Neural progenitor cell (in vitro differentiated cells): ENCODE measurements at regions not wholly inside any gene's neighbourhood (a gene's known extent, or its start where the extent isn't known, plus 50 kb on each side); places are given as distances from the start of the nearest gene placed in this dataset.

Experiments used
- DNase-seq: peaks from one replicate; pipeline ENCODE4 v3.0.0-alpha.2; 2016; ENCODE audit warnings: low spot score
- H2AFZ ChIP-seq: fragments of 200-600 bp; sonication (generic); replicated peaks from 2 replicates; pipeline ENCODE4 v1.6.1; 2016; ENCODE audit warnings: antibody characterized with exemption
- H3F3A ChIP-seq: fragments of 200-600 bp; sonication (generic); 2 replicates; pipeline ENCODE4 v1.6.1; 2016; ENCODE audit warnings: antibody characterized with exemption, low read depth
- H3K27ac ChIP-seq: fragments of 200-600 bp; sonication (generic); 2 replicates; pipeline ENCODE4 v1.5.1; 2016; ENCODE audit warnings: mild to moderate bottlenecking
- H3K27me3 ChIP-seq: fragments of 200-600 bp; sonication (generic); 2 replicates; pipeline ENCODE4 v1.6.1; 2016; ENCODE audit warnings: mild to moderate bottlenecking, moderate library complexity
- H3K36me3 ChIP-seq: fragments of 200-600 bp; sonication (generic); 2 replicates; pipeline ENCODE4 v1.5.1; 2016
- H3K4me1 ChIP-seq: fragments of 200-600 bp; sonication (generic); 2 replicates; pipeline ENCODE4 v1.6.1; 2016; ENCODE audit warnings: mixed run types
- H3K4me2 ChIP-seq: fragments of 200-600 bp; sonication (generic); 2 replicates; pipeline ENCODE4 v1.6.1; 2016
- H3K4me3 ChIP-seq: fragments of 200-600 bp; sonication (generic); 2 replicates; pipeline ENCODE4 v1.5.1; 2016
- H3K79me2 ChIP-seq: fragments of 200-600 bp; sonication (generic); 2 replicates; pipeline ENCODE4 v1.6.1; 2016; ENCODE audit warnings: low read depth
- H3K9ac ChIP-seq: fragments of 200-600 bp; sonication (generic); 2 replicates; pipeline ENCODE4 v1.6.1; 2016
- H3K9me3 ChIP-seq: fragments of 200-600 bp; sonication (generic); 2 replicates; pipeline ENCODE4 v1.5.1; 2016; ENCODE audit warnings: low read depth
- H4K20me1 ChIP-seq: fragments of 200-600 bp; sonication (generic); 2 replicates; pipeline ENCODE4 v1.6.1; 2016; ENCODE audit warnings: low read depth
- H3K27ac Mint-ChIP-seq: 3 replicates; pipeline ENCODE4 v1.8.0; 2021; ENCODE audit warnings: mixed read lengths
- H3K27me3 Mint-ChIP-seq: 2 replicates; pipeline ENCODE4 v1.8.0; 2022; ENCODE audit warnings: low read depth, mild to moderate bottlenecking, inconsistent platforms, moderate library complexity, mixed read lengths; ENCODE audit not compliant: insufficient read depth
- H3K36me3 Mint-ChIP-seq: 3 replicates; pipeline ENCODE4 v1.8.0; 2021; ENCODE audit warnings: mixed read lengths
- H3K4me1 Mint-ChIP-seq: 3 replicates; pipeline ENCODE4 v1.8.0; 2021; ENCODE audit warnings: mixed read lengths
- H3K4me3 Mint-ChIP-seq: 3 replicates; pipeline ENCODE4 v1.8.0; 2021; ENCODE audit warnings: mild to moderate bottlenecking, moderate library complexity, mixed read lengths
- H3K9me3 Mint-ChIP-seq: 3 replicates; pipeline ENCODE4 v1.8.0; 2020; ENCODE audit warnings: mixed read lengths
- EZH2 ChIP-seq: fragments of 200-600 bp; sonication (generic); IDR thresholded peaks from 2 replicates; pipeline ENCODE4 v1.6.1; 2017; ENCODE audit warnings: antibody characterized with exemption, mild to moderate bottlenecking, moderate library complexity
- EZH2phosphoT487 ChIP-seq: fragments of 200-600 bp; sonication (generic); IDR thresholded peaks from 2 replicates; pipeline ENCODE4 v1.6.1; 2017; ENCODE audit warnings: antibody characterized with exemption
- TF ChIP-seq, protein P1 (sequence below): fragments of 200-600 bp; sonication (generic); IDR thresholded peaks from 2 replicates; pipeline ENCODE4 v1.5.1; 2017; ENCODE audit warnings: antibody characterized with exemption, mild to moderate bottlenecking

DNA sequence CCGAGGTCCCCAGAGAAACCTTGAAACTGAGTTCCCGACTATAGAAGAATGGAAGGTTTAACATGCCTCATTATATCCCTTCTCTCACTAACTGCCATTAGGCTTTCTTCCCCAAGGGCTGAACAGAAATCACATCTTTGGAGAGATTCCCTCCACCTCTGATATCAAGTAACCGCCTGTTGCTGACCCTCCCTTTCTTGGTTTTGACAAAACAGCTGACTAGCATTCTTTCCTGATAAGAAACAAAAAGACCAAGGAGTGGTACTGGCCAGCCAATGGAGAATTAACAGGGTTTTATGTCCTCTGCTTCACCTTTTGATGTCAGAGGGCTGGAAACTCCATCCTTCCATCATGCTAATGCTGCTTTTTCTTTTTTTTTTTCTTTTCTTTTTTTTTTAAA lies 176.6 kb upstream of the ADGRB3 start:
- Histone ChIP-seq H3K79me2 (no peaks in the 10 kb centered on the region), H3K9ac (no peak overlapping the region), H3K36me3 (no peaks in the 10 kb centered on the region), H3K9me3 (no peaks in the 10 kb centered on the region), H2AFZ (no peak overlapping the region), H3F3A (no peaks in the 10 kb centered on the region), H3K4me3 (no peak overlapping the region), H3K27ac (no peak overlapping the region), H3K27me3 (no peaks in the 10 kb centered on the region), H3K4me2 (no peak overlapping the region), H3K4me1 (no peaks in the 10 kb centered on the region), H4K20me1 (no peaks in the 10 kb centered on the region)
- H3K4me1 Mint-ChIP-seq = no peaks in the 10 kb centered on the region
- DNase-seq = no peak
- no peak overlapping the region for H3K4me3 Mint-ChIP-seq
- no peak for TF ChIP-seq EZH2phosphoT487
- no peak for TF ChIP-seq EZH2
- TF ChIP-seq, protein P1, sequence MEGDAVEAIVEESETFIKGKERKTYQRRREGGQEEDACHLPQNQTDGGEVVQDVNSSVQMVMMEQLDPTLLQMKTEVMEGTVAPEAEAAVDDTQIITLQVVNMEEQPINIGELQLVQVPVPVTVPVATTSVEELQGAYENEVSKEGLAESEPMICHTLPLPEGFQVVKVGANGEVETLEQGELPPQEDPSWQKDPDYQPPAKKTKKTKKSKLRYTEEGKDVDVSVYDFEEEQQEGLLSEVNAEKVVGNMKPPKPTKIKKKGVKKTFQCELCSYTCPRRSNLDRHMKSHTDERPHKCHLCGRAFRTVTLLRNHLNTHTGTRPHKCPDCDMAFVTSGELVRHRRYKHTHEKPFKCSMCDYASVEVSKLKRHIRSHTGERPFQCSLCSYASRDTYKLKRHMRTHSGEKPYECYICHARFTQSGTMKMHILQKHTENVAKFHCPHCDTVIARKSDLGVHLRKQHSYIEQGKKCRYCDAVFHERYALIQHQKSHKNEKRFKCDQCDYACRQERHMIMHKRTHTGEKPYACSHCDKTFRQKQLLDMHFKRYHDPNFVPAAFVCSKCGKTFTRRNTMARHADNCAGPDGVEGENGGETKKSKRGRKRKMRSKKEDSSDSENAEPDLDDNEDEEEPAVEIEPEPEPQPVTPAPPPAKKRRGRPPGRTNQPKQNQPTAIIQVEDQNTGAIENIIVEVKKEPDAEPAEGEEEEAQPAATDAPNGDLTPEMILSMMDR = no peak
- peaks cover 3% of the 10 kb centered on the region for H3K9me3 Mint-ChIP-seq
- no peak overlapping the region for H3K27ac Mint-ChIP-seq
- no peaks in the 10 kb centered on the region for H3K36me3 Mint-ChIP-seq
- H3K27me3 Mint-ChIP-seq = no peaks in the 10 kb centered on the region

DNA sequence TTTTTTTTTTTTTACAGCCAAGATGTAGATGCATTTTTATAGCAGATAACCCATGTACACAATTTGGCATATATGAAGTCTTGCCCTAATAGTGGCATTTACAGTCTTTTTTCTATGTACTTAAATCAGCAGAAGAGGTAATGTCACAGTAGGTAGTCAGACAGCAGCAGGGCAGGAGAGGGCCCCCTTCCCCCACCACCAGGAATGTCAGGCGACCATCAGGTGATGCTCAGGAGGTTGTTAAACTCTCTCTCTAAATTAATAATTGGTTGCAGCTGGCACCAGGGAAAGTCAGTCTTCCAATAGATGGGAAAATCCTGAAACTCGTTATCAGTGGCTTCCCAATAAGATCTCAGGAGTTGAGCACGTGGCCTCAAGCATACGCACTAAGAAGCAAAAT lies 188.0 kb upstream of the ADGRB3 start:
- H3K79me2 ChIP-seq = no peaks in the 10 kb centered on the region
- Mint-ChIP-seq H3K4me3 (no peak overlapping the region), H3K27me3 (no peaks in the 10 kb centered on the region), H3K27ac (no peak overlapping the region), H3K4me1 (no peaks in the 10 kb centered on the region), H3K36me3 (no peaks in the 10 kb centered on the region), H3K9me3 (peaks cover 4% of the 10 kb centered on the region)
- H2AFZ ChIP-seq = no peak overlapping the region
- no peaks in the 10 kb centered on the region for H3K27me3 ChIP-seq
- H3K36me3 ChIP-seq = no peaks in the 10 kb centered on the region
- no peaks in the 10 kb centered on the region for H3F3A ChIP-seq
- H4K20me1 ChIP-seq = no peaks in the 10 kb centered on the region
- no peak for DNase-seq
- H3K4me3 ChIP-seq = no peak overlapping the region
- H3K4me2 ChIP-seq = no peak overlapping the region
- H3K27ac ChIP-seq = no peak overlapping the region
- H3K4me1 ChIP-seq = no peaks in the 10 kb centered on the region
- H3K9me3 ChIP-seq = no peaks in the 10 kb centered on the region
- no peak overlapping the region for H3K9ac ChIP-seq
- no peak for TF ChIP-seq EZH2phosphoT487
- TF ChIP-seq EZH2 = no peak
- TF ChIP-seq, protein P1 = no peak

DNA sequence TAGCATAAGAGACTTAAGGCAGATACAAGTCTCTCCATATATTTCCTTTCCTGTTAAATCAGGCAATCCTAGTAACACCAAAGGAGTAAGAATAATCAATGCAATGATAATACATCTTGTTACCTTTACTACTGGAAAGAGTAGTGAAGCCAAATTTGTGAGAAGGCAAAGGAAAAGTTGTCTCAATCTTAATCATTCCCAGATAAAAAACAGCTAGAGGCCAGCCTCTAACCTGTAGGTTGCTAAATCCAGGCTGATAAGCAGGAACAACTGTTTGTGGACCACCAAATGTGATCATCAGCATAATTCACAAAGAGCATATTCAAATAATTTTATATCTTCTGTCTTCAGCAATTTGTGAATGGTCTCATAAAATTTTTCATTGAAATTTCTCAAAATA lies 189.2 kb upstream of the ADGRB3 start:
- H3K4me2 ChIP-seq = no peak overlapping the region
- Mint-ChIP-seq H3K27ac (no peak overlapping the region), H3K27me3 (no peaks in the 10 kb centered on the region), H3K4me3 (no peak overlapping the region), H3K36me3 (no peaks in the 10 kb centered on the region), H3K9me3 (no peaks in the 10 kb centered on the region), H3K4me1 (no peaks in the 10 kb centered on the region)
- H3K4me3 ChIP-seq = no peak overlapping the region
- no peaks in the 10 kb centered on the region for H3K9me3 ChIP-seq
- no peak overlapping the region for H2AFZ ChIP-seq
- H4K20me1 ChIP-seq = no peaks in the 10 kb centered on the region
- no peak overlapping the region for H3K9ac ChIP-seq
- H3K27me3 ChIP-seq = no peaks in the 10 kb centered on the region
- TF ChIP-seq EZH2 (no peak), EZH2phosphoT487 (no peak)
- TF ChIP-seq, protein P1 = no peak
- no peak overlapping the region for H3K27ac ChIP-seq
- no peaks in the 10 kb centered on the region for H3K36me3 ChIP-seq
- no peak for DNase-seq
- no peaks in the 10 kb centered on the region for H3K79me2 ChIP-seq
- no peaks in the 10 kb centered on the region for H3F3A ChIP-seq
- H3K4me1 ChIP-seq = no peaks in the 10 kb centered on the region

DNA sequence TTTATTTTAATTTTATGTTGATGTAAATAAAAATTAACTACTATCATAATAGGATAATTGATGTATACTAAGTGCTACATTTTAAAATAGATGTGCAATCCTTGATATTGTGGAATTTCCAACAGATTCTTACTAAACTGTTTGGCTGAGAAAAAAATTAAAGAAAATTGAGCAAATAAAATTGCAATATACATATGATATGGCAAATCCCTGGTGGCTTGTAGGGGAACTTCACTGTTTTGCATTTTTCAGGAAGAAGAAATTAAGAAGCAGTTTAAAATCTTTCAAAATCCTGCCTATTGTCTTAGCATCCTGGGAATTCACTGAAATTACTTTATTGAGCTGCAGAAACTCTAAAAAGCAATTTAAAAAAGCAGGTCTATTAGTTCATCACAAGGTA lies 191.4 kb upstream of the ADGRB3 start:
- no peak overlapping the region for H3K9ac ChIP-seq
- no peaks in the 10 kb centered on the region for H3K79me2 ChIP-seq
- no peaks in the 10 kb centered on the region for H3K27me3 Mint-ChIP-seq
- H3K4me1 Mint-ChIP-seq = no peaks in the 10 kb centered on the region
- H2AFZ ChIP-seq = no peak overlapping the region
- no peaks in the 10 kb centered on the region for H3K9me3 Mint-ChIP-seq
- H3K36me3 ChIP-seq = no peaks in the 10 kb centered on the region
- no peak overlapping the region for H3K4me3 Mint-ChIP-seq
- H3K4me2 ChIP-seq = no peak overlapping the region
- no peaks in the 10 kb centered on the region for H3K4me1 ChIP-seq
- H3K27ac ChIP-seq = no peak overlapping the region
- no peak overlapping the region for H3K4me3 ChIP-seq
- no peaks in the 10 kb centered on the region for H3K9me3 ChIP-seq
- H3F3A ChIP-seq = no peaks in the 10 kb centered on the region
- DNase-seq = no peak
- H4K20me1 ChIP-seq = no peaks in the 10 kb centered on the region
- TF ChIP-seq, protein P1 = peak; percentile 32
- no peak for TF ChIP-seq EZH2phosphoT487
- H3K27me3 ChIP-seq = no peaks in the 10 kb centered on the region
- no peak overlapping the region for H3K27ac Mint-ChIP-seq
- no peaks in the 10 kb centered on the region for H3K36me3 Mint-ChIP-seq
